ENCODE measurements at regions not wholly inside any gene's neighbourhood (a gene's known extent, or its start where the extent isn't known, plus 50 kb on each side); places are given as distances from the start of the nearest gene placed in this dataset.

DNA sequence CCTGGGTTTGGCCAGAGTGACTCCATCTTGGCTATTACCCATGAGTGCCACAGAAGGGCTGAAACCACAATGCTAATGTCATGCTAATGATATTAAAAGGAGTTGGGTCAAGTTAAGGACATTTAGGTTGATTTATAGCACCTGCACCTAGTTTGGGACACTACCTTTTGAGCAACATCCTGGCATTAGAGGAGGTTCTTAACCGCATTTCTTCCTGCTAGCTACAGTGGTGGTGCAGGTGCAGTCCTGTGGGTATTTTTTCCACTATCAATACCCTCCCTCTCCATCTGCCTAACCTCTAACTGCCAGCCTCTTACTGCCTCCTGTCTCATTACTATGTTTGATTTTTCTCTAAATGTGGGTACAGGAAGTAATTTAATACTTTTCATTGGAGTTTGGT lies 1276.1 kb downstream of the FSTL5 start:
- no peaks in the 10 kb centered on the region for H3K36me3 ChIP-seq (replicated peaks in 1 of 2; ENCODE audit: control insufficient read depth in 1 of 2, insufficient read depth in 2 of 2, low read length in 2 of 2)
- H3K9me3 ChIP-seq (ENCODE audit: low read length): peaks cover 7% of the 10 kb centered on the region
- H2AFZ ChIP-seq (ENCODE audit: low read length): no peak overlapping the region
- no TSS peak for BruUV-seq (replicated peaks)
- no peak overlapping the region for H3K4me2 ChIP-seq (ENCODE audit: low read depth, low read length)
- ChIA-PET CTCF (ENCODE audit: low intra/inter-chr PET ratio, low total read pairs) (no interaction called here), POLR2A (no interaction called here)
- DNase-seq (ENCODE audit: low spot score) (no peak), ATAC-seq (no peak), FAIRE-seq (no peak)
- TF ChIP-seq NFKBIZ (CRISPR knock-in tag; IDR thresholded peaks at IDR 0.05): no peak
- TF ChIP-seq, protein P1, sequence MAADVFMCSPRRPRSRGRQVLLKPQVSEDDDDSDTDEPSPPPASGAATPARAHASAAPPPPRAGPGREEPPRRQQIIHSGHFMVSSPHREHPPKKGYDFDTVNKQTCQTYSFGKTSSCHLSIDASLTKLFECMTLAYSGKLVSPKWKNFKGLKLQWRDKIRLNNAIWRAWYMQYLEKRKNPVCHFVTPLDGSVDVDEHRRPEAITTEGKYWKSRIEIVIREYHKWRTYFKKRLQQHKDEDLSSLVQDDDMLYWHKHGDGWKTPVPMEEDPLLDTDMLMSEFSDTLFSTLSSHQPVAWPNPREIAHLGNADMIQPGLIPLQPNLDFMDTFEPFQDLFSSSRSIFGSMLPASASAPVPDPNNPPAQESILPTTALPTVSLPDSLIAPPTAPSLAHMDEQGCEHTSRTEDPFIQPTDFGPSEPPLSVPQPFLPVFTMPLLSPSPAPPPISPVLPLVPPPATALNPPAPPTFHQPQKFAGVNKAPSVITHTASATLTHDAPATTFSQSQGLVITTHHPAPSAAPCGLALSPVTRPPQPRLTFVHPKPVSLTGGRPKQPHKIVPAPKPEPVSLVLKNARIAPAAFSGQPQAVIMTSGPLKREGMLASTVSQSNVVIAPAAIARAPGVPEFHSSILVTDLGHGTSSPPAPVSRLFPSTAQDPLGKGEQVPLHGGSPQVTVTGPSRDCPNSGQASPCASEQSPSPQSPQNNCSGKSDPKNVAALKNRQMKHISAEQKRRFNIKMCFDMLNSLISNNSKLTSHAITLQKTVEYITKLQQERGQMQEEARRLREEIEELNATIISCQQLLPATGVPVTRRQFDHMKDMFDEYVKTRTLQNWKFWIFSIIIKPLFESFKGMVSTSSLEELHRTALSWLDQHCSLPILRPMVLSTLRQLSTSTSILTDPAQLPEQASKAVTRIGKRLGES (CRISPR knock-in tag; IDR thresholded peaks at IDR 0.05; ENCODE audit: borderline replicate concordance): no peak
- no peak for TF ChIP-seq THAP11 (CRISPR knock-in tag; IDR thresholded peaks at IDR 0.05)
- TF ChIP-seq KMT2A (CRISPR knock-in tag; IDR thresholded peaks at IDR 0.05): no peak
- TF ChIP-seq, protein P2, sequence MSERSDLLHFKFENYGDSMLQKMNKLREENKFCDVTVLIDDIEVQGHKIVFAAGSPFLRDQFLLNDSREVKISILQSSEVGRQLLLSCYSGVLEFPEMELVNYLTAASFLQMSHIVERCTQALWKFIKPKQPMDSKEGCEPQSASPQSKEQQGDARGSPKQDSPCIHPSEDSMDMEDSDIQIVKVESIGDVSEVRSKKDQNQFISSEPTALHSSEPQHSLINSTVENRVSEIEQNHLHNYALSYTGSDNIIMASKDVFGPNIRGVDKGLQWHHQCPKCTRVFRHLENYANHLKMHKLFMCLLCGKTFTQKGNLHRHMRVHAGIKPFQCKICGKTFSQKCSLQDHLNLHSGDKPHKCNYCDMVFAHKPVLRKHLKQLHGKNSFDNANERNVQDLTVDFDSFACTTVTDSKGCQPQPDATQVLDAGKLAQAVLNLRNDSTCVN (CRISPR knock-in tag; IDR thresholded peaks at IDR 0.05; ENCODE audit: borderline replicate concordance): no peak
- no peak for TF ChIP-seq PHF21A (CRISPR knock-in tag; IDR thresholded peaks at IDR 0.05)
- no peak for TF ChIP-seq KDM6A (CRISPR knock-in tag; IDR thresholded peaks at IDR 0.05; ENCODE audit: low read depth)
- TF ChIP-seq, protein P3, sequence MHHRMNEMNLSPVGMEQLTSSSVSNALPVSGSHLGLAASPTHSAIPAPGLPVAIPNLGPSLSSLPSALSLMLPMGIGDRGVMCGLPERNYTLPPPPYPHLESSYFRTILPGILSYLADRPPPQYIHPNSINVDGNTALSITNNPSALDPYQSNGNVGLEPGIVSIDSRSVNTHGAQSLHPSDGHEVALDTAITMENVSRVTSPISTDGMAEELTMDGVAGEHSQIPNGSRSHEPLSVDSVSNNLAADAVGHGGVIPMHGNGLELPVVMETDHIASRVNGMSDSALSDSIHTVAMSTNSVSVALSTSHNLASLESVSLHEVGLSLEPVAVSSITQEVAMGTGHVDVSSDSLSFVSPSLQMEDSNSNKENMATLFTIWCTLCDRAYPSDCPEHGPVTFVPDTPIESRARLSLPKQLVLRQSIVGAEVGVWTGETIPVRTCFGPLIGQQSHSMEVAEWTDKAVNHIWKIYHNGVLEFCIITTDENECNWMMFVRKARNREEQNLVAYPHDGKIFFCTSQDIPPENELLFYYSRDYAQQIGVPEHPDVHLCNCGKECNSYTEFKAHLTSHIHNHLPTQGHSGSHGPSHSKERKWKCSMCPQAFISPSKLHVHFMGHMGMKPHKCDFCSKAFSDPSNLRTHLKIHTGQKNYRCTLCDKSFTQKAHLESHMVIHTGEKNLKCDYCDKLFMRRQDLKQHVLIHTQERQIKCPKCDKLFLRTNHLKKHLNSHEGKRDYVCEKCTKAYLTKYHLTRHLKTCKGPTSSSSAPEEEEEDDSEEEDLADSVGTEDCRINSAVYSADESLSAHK (CRISPR knock-in tag; IDR thresholded peaks at IDR 0.05; ENCODE audit: borderline replicate concordance): no peak
- no peak for TF ChIP-seq FOXC1 (CRISPR knock-in tag; IDR thresholded peaks at IDR 0.05; ENCODE audit: borderline replicate concordance)
- TF ChIP-seq ZNF720 (CRISPR knock-in tag; IDR thresholded peaks at IDR 0.05): no peak
- TF ChIP-seq SIX4 (CRISPR knock-in tag; IDR thresholded peaks at IDR 0.05): no peak
- no peak for TF ChIP-seq NCOA1 (CRISPR knock-in tag; IDR thresholded peaks at IDR 0.05)
- in situ Hi-C loops (cut with HindIII; ENCODE audit: extremely low pct_ligation_motif_present, low pct_unique_long_range_greater_than_20kb) (no loop called here), intact Hi-C loops (cut with micrococcal nuclease; ENCODE audit: unreplicated experiment) (no loop called here)
- H3K4me3 ChIP-seq (replicated peaks in 1 of 3; ENCODE audit: insufficient read depth in 1 of 3, low read depth in 2 of 3, low read length in 3 of 3): no peak overlapping the region
- H3K4me1 ChIP-seq (ENCODE audit: insufficient read depth, low read length): no peaks in the 10 kb centered on the region
- no peak overlapping the region for H3K9ac ChIP-seq (ENCODE audit: insufficient read depth, low read depth, low read length)
- 0% methylated on average over 1 of the region's 1 CpG for WGBS (ENCODE audit: low lambda C conversion rate)
- H4K20me1 ChIP-seq (ENCODE audit: insufficient read depth, low read length): no peaks in the 10 kb centered on the region
- H3K27me3 ChIP-seq (ENCODE audit: control insufficient read depth in 1 of 2, insufficient read depth in 2 of 2, low read length in 2 of 2): no peaks in the 10 kb centered on the region
- H3K27ac ChIP-seq (ENCODE audit: extremely low read length, insufficient read depth, low read length): no peak overlapping the region
- no peaks in the 10 kb centered on the region for H3K79me2 ChIP-seq (ENCODE audit: insufficient read depth, low read length)
